OCI-LY3 (cell line): ENCODE measurements at regions not wholly inside any gene's neighbourhood (a gene's known extent, or its start where the extent isn't known, plus 50 kb on each side); places are given as distances from the start of the nearest gene placed in this dataset.

Experiments
- H2AFZ ChIP-seq: fragments of 200-600, 300-600 bp; shearing (Covaris generic); 2 replicates; pipeline ENCODE4 v1.6.0; 2014; ENCODE audit warnings: antibody characterized with exemption, low read depth, low read length
- H3K27ac ChIP-seq: fragments of 200-600, 300-600 bp; sonication (generic); 2 replicates; pipeline ENCODE4 v1.5.1; 2014; ENCODE audit warnings: mild to moderate bottlenecking, low read length, moderate library complexity, mixed read lengths
- H3K27me3 ChIP-seq: fragments of 200-600, 300-600 bp; sonication (generic); 2 replicates; pipeline ENCODE4 v1.6.1; 2014; ENCODE audit warnings: low read depth, low read length, mixed read lengths
- H3K36me3 ChIP-seq: fragments of 200-600, 300-600 bp; sonication (generic); replicated peaks from 2 replicates; pipeline ENCODE3; 2014; ENCODE audit warnings: low read depth, low read length, mixed read lengths
- H3K4me1 ChIP-seq: fragments of 300-600, 200-600 bp; sonication (generic); 2 replicates; pipeline ENCODE4 v1.6.1; 2014; ENCODE audit warnings: low read length, mixed read lengths
- H3K4me2 ChIP-seq: fragments of 200-600, 300-600 bp; sonication (generic); 2 replicates; pipeline ENCODE4 v1.6.1; 2014; ENCODE audit warnings: low read length, mixed read lengths
- H3K4me3 ChIP-seq: fragments of 300-600, 200-600 bp; sonication (generic); 2 replicates; pipeline ENCODE4 v1.5.1; 2014; ENCODE audit warnings: antibody characterized with exemption, mild to moderate bottlenecking, low read length, moderate library complexity
- H3K79me2 ChIP-seq: fragments of 300-600, 200-600 bp; shearing (Covaris generic); 2 replicates; pipeline ENCODE4 v1.6.1; 2014; ENCODE audit warnings: mild to moderate bottlenecking, low read length, mixed read lengths
- H3K9ac ChIP-seq: fragments of 300-600, 200-600 bp; shearing (Covaris generic); 2 replicates; pipeline ENCODE4 v1.6.0; 2014; ENCODE audit warnings: mild to moderate bottlenecking, low read length, moderate library complexity
- H3K9me3 ChIP-seq: fragments of 200-600, 300-600 bp; shearing (Covaris generic); 2 replicates; pipeline ENCODE4 v1.6.1; 2014; ENCODE audit warnings: low read length, mixed read lengths; ENCODE audit not compliant: insufficient read depth
- H4K20me1 ChIP-seq: fragments of 200-600, 300-600 bp; sonication (generic); 2 replicates; pipeline ENCODE4 v1.6.1; 2016; ENCODE audit warnings: low read length, mixed read lengths; ENCODE audit not compliant: insufficient read depth
- EZH2phosphoT487 ChIP-seq: fragments of 200-600 bp; shearing (Covaris generic); IDR thresholded peaks from 2 replicates; pipeline ENCODE4 v1.6.1; 2018; ENCODE audit warnings: antibody characterized with exemption, mixed run types, low read depth
- TF ChIP-seq, protein P1 (sequence below): fragments of 200-600, 300-600 bp; sonication (generic); IDR thresholded peaks from 2 replicates; pipeline ENCODE4 v1.5.1; 2014; ENCODE audit warnings: antibody characterized with exemption, low read length, low read depth

DNA sequence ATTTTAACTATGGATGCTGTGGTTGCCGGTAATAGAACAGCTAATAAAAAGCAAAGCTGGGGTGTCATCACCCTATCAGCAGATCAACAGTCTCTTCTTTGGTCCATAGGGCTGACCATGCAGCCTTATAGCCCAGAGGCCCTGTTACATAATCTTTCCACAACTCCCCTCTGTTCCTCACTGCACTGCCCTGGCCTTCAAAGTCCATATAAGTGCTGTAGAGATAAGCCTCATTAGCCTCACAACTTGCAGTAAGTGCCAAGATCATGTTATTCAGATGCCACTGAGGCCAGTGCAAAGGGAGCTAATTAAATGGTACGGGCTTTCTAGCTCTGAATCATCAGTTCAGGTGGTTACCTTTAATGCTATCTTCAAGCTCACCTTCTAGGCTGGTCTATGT lies 89.7 kb upstream of the CXCR4 start:
- Histone ChIP-seq H3K4me2 (peak overlapping the region; percentile 95), H3K4me3 (peak overlapping the region; percentile 67), H3K79me2 (no peaks in the 10 kb centered on the region), H2AFZ (no peak overlapping the region), H3K4me1 (peaks cover 66% of the 10 kb centered on the region), H3K27me3 (peaks cover 11% of the 10 kb centered on the region; the same call in 1 of the 2 replicates), H3K9ac (peak overlapping the region; percentile 73), H3K36me3 (peaks cover 22% of the 10 kb centered on the region), H4K20me1 (no peaks in the 10 kb centered on the region), H3K9me3 (peaks cover 24% of the 10 kb centered on the region; the same call in 1 of the 2 replicates), H3K27ac (peak overlapping the region; percentile 95)
- TF ChIP-seq EZH2phosphoT487, result no peak
- TF ChIP-seq, protein P1, sequence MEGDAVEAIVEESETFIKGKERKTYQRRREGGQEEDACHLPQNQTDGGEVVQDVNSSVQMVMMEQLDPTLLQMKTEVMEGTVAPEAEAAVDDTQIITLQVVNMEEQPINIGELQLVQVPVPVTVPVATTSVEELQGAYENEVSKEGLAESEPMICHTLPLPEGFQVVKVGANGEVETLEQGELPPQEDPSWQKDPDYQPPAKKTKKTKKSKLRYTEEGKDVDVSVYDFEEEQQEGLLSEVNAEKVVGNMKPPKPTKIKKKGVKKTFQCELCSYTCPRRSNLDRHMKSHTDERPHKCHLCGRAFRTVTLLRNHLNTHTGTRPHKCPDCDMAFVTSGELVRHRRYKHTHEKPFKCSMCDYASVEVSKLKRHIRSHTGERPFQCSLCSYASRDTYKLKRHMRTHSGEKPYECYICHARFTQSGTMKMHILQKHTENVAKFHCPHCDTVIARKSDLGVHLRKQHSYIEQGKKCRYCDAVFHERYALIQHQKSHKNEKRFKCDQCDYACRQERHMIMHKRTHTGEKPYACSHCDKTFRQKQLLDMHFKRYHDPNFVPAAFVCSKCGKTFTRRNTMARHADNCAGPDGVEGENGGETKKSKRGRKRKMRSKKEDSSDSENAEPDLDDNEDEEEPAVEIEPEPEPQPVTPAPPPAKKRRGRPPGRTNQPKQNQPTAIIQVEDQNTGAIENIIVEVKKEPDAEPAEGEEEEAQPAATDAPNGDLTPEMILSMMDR, result no peak

DNA sequence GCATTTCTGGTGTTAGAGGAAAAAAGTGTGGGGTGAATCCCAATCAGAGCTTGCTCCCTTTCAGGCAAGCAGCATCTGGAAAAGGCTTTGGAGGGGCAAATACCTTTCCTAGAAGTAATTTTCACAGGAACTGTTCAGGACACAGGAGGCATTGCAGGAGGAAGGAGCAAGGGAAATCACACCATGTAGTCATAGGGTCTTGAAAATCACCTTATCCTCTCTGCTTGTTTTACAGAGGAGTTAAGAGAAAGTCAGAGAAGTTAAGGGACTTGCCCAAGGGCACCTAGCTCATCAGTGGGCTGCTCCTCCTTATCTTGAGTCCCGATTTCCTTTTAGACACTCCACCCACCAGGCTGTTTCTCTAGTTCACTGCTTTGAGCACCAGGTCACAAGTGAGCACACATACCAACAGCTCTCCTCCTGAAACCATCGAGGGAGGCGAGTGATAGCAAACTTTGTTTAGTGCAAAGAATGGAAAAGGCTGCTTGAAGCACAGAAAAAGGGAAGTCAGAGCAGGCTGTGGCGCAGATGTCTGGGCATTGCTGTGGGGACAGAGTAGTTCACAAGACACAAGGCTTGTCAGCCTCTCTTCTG lies 89.2 kb upstream of the CXCR4 start:
- Histone ChIP-seq H2AFZ (no peak overlapping the region), H3K9me3 (peaks cover 24% of the 10 kb centered on the region; the same call in 1 of the 2 replicates), H3K79me2 (no peaks in the 10 kb centered on the region), H3K36me3 (peaks cover 22% of the 10 kb centered on the region), H4K20me1 (no peaks in the 10 kb centered on the region), H3K4me3 (peak overlapping the region; percentile 67), H3K9ac (peak overlapping the region; percentile 73), H3K27me3 (peaks cover 11% of the 10 kb centered on the region; the same call in 1 of the 2 replicates), H3K27ac (peak overlapping the region; percentile 95), H3K4me2 (peak overlapping the region; percentile 95), H3K4me1 (peaks cover 61% of the 10 kb centered on the region)
- TF ChIP-seq, protein P1, result no peak
- TF ChIP-seq EZH2phosphoT487, result no peak

DNA sequence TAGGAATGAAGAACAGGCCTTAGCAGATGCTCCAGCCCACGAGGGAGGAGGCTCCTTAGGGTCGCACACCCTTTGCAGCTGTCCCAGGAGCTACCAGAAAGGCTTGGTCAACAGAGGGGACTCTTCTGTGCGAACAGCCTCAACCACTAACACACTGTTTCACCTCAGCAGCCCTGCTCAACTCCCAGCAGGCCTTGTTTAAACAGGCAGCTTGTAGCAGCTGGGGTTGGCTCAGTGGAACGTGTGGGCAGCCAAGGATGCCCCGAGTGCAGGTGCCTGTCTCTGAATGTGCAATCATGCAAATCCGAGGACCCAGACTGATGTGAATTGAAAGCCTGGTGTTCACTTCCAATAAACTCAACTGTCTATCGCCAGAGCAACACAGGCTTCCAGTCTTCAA lies 88.7 kb upstream of the CXCR4 start:
- Histone ChIP-seq H3K9me3 (peaks cover 28% of the 10 kb centered on the region; the same call in 1 of the 2 replicates), H3K79me2 (no peaks in the 10 kb centered on the region), H3K36me3 (peaks cover 22% of the 10 kb centered on the region), H3K4me3 (peak overlapping the region; percentile 67), H2AFZ (no peak overlapping the region), H3K4me1 (peaks cover 56% of the 10 kb centered on the region), H3K9ac (peak overlapping the region; percentile 73), H4K20me1 (no peaks in the 10 kb centered on the region), H3K4me2 (peak overlapping the region; percentile 95), H3K27ac (peak overlapping the region; percentile 95), H3K27me3 (peaks cover 11% of the 10 kb centered on the region; the same call in 1 of the 2 replicates)
- TF ChIP-seq EZH2phosphoT487, result no peak
- TF ChIP-seq, protein P1, result no peak

DNA sequence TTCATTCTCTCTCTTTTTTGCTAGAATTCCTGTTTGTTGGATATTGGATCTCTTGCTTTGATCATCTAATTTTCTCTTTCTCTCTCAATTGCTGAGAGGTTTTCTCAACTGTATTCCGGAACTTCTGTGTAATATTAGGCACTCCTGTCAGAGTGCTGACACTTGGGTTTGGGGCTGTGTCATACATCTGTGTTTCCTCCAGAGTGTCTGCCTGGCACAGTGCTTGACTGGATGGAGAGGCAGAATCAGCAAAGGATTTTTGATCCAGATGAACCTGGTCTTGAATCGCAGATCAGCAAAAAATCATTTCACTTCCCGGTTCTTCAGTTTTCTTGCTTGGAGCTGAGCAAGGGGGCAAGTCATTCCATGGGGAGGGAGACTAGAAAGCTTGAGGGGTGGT lies 87.7 kb upstream of the CXCR4 start:
- Histone ChIP-seq H2AFZ (no peak overlapping the region), H3K4me2 (peak overlapping the region; percentile 95), H3K9ac (no peak overlapping the region), H3K9me3 (peaks cover 37% of the 10 kb centered on the region; the same call in 1 of the 2 replicates), H3K79me2 (no peaks in the 10 kb centered on the region), H3K36me3 (peaks cover 22% of the 10 kb centered on the region), H3K27ac (peak overlapping the region; percentile 95; the same call in 1 of the 2 replicates), H3K27me3 (peaks cover 20% of the 10 kb centered on the region; the same call in 1 of the 2 replicates), H3K4me3 (no peak overlapping the region), H4K20me1 (no peaks in the 10 kb centered on the region), H3K4me1 (peaks cover 52% of the 10 kb centered on the region)
- no peak for TF ChIP-seq EZH2phosphoT487
- TF ChIP-seq, protein P1, result no peak
